ENCODE measurements at regions not wholly inside any gene's neighbourhood (a gene's known extent, or its start where the extent isn't known, plus 50 kb on each side); places are given as distances from the start of the nearest gene placed in this dataset.
"Not testable (repeated sequence)": the region's sequence is repeated elsewhere in the genome, so short reads cannot be mapped to it uniquely, and the experiment has no call there.

DNA sequence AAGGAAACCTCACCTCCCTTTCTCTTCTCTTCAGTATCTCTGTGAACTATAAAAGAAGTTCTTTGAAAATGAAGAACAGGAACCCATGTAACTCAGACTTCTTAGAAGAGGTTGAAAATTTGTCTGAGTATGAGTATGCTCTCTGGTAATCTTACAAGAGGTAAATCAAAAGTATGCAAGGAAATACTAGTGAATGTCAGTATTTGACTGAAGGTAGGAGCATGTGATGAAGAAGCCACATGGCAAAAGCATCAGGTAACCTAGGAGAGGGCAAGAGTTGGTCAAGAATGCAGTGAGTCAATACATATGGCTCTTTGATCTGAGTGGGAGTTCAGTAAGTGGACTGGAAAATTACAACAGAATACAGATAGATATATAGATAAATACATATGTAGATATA lies 133.0 kb upstream of the NECTIN3 start:
- H3K4me3 ChIP-seq (ENCODE audit: low read length) = no peak overlapping the region
- DNase-seq (ENCODE audit: low read depth, low spot score) = no peak

DNA sequence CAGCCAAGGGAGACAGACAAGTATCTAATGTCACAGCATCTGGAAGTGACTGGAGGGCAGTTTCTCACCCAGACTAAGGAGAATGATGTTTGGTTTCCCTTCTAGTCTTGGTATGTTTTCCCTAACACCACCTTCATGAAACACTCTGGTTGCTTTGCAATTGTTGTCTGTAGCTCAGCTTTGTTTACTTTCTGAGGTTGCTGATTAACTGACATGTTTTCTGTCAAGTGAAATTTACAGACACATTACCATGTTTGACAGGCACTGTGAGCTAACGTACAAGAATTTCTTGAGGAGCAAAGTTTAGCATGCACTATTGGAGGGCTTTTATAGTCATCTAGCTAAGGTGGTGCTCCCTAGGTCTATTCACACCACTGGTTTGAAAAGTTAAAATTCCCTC lies 131.6 kb upstream of the NECTIN3 start:
- no peak overlapping the region for H3K4me3 ChIP-seq (ENCODE audit: low read length)
- DNase-seq (ENCODE audit: low read depth, low spot score) = no peak

DNA sequence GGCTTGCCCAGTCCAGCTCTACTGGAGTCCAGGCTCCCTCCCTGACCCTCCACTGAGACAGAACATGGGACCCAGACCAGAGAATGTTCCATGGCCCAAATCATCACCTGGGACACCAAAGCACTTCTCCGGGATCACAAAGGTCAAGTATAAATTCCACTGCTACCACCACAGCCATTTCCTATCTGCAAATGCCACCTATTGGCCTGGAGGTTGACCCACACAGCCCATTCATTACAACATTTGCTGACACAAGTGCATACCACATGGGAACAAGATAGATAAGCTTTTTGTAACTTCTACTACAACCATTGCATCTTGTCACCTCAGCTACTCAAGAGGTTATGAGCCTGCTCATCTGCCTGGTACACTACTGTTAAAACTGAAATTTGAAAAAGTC lies 126.8 kb upstream of the NECTIN3 start:
- DNase-seq (ENCODE audit: low read depth, low spot score) = no peak
- no peak overlapping the region for H3K4me3 ChIP-seq (ENCODE audit: low read length)

DNA sequence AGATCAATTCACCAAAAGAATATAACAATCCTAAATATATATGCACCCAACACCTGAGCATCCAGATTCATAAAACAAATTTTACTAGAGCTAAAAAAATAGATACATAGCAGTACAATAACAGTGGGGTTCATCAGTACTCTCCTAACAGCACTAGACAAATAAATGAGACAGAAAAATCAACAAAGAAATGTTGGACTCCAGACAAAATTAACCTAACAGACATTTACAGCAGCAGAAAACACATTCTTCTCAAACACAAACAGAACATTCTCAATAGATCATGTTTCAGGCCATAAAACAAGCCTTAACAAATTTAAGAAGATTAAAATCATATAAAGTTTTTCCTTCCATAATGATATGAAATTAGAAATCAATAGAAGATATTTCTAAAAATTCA lies 124.8 kb upstream of the NECTIN3 start:
- no peak for DNase-seq (ENCODE audit: low read depth, low spot score)

DNA sequence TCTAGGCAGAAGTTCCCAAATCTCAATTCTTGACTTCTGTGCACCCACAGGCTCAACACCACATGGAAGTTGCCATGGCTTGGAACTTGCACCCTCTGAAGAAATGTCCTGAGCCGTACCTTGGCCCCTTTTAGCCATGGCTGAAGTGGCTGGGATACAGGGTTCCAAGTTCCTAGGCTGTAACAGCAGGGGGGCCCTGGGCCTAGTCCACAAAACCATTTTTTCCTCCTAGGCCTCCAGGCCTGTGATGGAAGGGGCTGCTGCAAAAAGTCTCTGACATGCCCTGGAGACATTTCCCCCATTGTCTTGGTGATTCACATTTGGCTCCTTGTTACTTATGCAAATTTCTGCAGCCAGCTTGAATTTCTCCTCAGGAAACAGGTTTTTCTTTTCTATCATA lies 122.4 kb upstream of the NECTIN3 start:
- not testable (repeated sequence) for DNase-seq (ENCODE audit: low read depth, low spot score); H3K4me3 ChIP-seq (ENCODE audit: low read length)

More for the DNA sequence above, 124.8 kb upstream of the NECTIN3 start:
- H3K4me3 ChIP-seq (ENCODE audit: low read length) = no peak overlapping the region

DNA sequence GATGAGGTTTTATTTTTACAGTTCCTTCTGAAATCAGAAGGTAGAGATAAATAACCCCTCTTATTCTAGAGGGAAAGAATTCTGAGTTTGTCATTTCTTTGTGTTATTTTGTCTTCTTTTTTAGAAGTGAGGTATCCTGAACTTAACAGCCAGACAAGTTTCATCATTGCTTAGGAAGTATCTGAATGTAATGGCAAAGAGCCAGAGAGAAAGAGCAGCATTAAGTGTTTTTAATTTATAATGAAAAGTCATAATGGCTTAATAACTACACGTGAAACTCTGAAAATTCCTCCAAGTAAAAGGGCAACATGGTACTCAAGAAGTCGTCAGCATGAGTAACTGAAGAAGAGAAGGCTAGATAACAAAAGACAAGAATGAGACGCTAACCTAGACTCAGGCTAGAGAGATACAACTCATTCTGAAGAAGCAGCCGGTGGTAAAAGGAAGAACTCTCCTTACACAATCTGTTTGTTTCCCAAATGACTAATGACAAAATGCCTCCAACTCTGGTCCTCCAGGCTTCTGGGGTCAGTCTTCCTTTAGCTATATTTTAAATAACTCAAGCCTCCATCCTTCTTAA lies 116.2 kb upstream of the NECTIN3 start:
- DNase-seq (ENCODE audit: low read depth, low spot score) = no peak
- H3K4me3 ChIP-seq (ENCODE audit: low read length) = no peak overlapping the region

DNA sequence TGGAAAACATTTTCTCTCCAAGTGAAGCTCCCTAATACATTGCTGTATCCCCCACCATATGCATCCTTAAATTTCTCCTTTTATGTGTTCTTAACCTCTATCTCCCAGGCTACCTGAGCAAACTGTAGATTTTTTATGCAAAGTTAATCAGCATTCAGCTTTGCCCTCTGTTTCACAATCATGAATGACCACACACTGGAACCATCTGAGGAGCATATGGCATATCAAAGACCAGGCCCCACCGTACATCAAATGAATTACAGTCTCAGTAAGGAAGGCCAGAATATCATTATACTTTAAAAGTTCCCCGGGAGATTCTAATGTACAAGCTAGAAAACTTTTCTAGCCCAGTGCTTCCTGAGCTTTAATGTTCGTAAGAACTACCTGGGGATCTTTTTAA lies 115.5 kb upstream of the NECTIN3 start:
- no peak for DNase-seq (ENCODE audit: low read depth, low spot score)
- no peak overlapping the region for H3K4me3 ChIP-seq (ENCODE audit: low read length)

DNA sequence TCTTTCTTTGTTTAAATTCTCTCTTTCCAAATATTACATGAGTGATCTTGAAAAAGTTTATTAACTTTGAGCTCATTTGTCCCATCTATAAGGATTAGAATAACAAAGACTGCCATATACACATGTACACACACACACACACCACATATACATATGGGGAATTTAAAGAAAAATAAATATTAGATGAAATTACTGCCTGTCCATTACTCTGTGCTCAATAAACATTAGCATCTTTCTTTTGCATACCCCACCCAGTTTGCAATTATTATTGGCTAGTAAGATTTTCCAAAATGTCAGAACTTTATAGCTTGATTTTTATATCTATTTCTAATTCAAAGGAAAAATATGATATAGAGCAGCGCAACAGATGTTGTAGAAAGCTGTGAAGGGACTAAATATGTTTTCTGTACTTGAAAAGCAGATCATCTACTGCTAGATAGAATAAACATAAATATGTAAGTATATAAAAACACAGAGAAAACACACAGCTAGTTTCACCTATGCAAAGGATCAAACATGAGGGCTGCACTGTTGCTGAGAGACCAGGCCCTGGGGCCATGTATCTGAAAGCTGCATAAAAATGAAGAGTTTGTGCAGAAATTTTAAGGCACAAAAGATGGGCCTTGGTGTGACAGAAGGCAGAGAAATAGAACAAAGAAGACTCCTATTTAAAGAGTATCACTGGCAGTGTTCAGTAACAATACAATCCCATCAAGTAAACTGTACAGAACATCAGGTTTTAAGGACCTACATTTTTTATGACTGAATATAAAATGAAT lies 114.2 kb upstream of the NECTIN3 start:
- no peak for DNase-seq (ENCODE audit: low read depth, low spot score)
- no peak overlapping the region for H3K4me3 ChIP-seq (ENCODE audit: low read length)

DNA sequence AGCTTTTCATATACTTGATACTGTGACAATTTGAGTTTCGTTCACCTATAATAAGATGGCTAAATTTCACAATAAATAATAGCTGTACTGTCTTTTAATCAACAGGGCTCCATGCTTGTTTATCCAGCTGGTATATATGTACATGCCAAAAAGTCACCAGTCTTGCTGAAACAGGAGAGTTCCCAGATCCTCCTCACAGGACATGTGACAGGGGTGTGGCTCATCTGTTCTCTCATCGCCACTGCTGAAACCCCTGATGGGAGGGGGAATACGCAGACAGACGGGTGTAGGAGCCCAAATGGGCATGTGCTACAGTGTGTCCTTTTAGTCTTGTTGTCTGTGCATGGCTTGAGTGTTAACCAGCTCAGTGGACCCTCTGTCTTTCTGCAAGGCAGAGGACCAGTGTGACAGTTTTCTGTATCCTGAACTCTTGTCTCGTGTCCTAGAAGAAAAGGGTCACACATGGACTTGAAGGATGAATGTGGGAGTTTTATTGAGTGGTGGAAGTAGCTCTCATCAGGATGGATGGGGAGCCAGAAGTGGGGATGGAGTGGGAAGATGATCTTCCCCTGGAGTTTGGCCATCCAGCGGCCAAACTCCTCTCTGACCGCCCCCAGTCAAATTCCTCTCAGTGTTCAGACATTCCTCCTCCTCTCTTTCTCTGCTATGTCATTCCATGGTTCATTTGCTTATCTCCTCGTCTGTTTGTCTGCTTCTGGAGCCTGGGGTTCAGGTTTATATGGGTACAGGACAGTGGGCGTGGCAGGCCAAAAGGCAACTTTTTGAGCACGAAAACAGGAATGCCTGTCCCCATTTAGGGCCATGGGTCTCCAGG lies 113.1 kb upstream of the NECTIN3 start:
- H3K4me3 ChIP-seq (ENCODE audit: low read length) = no peak overlapping the region
- DNase-seq (ENCODE audit: low read depth, low spot score) = no peak

DNA sequence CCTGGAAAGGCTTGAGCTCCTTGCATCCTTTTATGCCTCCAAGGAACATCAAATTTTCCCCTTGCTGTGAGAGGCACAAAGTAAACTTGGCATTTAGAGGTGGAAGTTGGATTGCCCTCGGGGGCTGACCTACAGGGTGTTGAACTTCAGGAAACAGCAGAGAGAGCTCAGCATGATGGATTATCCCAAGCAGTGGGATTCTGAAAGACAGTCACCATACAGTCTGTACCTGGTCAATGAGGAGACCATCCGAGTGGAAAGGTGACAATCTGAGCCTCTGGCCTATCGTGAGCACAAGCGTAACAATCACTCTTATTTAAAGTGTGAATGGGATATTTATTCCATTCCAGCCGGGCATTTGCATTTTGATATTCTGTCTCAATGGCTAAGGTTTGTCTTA lies 105.6 kb upstream of the NECTIN3 start:
- H3K4me3 ChIP-seq (ENCODE audit: low read length) = no peak overlapping the region
- no peak for DNase-seq (ENCODE audit: low read depth, low spot score)

DNA sequence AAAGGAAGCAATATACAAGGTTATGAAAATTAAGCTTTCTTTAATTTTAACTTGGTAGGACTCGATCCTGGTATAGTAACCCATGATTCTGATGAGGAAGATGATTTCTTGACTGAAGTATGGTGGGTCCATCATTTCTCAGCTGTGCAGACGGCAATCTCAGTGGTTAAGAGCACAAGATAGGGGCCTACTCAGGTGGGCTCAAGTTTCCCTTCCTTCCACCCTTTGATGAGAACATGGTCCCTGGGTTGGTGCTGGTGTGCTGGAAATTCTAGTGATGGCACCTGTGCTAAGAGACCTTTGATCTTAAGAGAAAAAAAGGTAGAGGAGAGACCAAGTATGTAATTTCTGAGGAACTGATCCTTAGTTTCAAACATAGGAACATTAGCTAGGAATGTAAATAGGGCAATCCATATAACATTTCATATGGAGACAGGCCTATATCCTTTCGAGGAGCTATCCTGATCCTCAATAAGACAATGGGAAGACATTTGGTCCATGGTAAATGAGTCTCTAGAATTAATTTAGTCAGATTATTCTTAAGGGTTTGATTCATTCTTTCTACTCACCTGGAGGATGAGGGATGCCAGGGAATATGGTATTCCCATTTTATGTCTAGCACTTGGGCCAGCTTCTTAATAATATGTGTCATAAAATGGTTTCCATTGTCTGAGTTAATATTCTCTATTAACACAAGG lies 104.5 kb upstream of the NECTIN3 start:
- DNase-seq (ENCODE audit: low read depth, low spot score) = no peak
- no peak overlapping the region for H3K4me3 ChIP-seq (ENCODE audit: low read length)

DNA sequence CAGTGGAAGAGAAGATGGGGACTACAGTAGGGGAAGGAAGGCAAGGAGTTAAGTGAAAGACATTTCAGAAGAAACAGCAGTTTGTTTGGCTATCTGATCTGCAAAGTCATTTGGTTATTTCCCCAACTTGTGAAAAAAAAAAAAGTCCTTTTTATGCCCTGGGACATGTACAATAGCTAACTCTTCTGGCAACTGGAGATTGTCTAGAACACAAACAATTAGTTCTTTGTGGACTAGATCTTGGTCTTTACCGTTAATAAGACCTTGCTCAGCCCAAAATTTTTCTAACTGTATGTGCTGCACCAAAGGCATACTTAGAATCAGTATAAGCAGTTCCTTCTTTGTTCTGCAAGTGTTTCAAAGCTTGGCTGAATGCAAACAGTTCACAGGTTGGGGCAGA lies 103.5 kb upstream of the NECTIN3 start:
- no peak overlapping the region for H3K4me3 ChIP-seq (ENCODE audit: low read length)
- no peak for DNase-seq (ENCODE audit: low read depth, low spot score)

DNA sequence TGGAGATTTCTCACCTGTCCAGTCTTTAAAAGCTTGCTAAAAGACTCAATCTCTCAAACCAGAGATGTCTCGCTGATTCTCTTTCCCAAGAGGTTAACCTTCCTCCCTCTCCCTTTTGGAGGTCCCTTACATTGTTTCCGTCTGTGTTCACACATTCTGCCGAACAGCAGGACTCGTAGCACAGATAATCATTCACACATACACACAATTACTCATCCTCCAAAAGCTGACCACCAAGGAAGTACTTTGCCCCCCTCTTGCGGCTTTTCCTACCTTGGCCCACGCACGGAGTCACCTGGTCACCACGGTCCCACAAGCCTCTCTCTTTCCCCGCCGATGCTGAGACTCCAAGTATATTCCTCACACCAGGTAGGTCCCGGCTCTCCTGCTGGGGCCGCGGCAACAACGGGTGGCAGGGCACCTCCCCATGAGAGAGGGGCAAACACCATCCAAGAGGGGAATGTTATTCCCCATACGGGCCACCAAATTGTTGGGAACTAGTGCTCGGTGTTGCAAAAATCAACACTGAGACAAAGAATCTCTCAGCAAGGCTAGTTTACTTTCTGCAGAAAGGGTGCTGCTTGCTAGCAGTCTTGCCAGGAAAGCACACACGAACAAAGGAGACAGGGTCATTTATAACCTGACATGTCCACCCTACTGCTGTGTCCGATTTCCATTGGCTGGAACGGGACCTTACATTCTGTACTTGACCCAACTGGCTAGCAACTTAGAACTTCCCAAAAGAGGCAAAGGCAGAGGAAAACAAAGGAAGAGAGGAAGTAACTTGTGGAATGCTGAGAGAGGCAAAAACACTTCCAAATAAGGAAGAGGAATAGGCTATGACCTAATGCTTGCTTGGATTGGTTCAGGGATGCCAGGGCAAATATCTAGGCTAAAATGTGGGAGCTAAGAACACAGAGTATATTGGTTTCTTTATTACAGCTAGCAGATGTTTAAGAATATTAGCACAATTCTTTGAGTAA lies 102.1 kb upstream of the NECTIN3 start:
- DNase-seq (ENCODE audit: low read depth, low spot score) = no peak

DNA sequence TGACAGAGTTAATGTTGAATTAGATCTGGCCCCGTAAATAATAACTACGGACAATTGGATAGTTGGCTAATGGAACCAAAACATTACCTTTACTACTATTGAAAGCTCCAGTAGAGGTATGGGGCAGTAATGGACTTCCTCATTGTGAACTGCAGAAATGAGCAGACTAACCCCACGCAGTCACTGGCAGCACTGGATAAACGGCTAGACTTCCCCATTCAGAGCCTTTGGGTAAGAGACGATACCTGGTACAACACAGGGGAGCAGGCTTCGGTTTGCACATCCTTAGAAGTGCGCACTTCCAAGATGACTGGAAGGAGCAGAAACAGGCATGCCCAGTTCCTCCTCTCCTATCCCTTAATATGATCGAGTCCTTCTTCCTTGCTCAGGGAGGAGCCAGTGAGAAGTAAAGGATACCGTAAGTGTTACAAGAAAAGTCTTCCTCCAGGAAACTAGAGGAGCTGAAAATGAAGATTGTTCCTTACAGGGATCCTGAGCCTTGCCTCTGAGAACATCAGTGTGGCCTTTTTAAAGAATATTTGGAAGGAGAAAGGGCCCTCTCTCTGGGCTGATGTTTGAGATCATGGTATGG lies 100.5 kb upstream of the NECTIN3 start:
- H3K4me3 ChIP-seq (ENCODE audit: low read length) = no peak overlapping the region
- DNase-seq (ENCODE audit: low read depth, low spot score) = no peak

More for the DNA sequence above, 102.1 kb upstream of the NECTIN3 start:
- no peak overlapping the region for H3K4me3 ChIP-seq (ENCODE audit: low read length)

DNA sequence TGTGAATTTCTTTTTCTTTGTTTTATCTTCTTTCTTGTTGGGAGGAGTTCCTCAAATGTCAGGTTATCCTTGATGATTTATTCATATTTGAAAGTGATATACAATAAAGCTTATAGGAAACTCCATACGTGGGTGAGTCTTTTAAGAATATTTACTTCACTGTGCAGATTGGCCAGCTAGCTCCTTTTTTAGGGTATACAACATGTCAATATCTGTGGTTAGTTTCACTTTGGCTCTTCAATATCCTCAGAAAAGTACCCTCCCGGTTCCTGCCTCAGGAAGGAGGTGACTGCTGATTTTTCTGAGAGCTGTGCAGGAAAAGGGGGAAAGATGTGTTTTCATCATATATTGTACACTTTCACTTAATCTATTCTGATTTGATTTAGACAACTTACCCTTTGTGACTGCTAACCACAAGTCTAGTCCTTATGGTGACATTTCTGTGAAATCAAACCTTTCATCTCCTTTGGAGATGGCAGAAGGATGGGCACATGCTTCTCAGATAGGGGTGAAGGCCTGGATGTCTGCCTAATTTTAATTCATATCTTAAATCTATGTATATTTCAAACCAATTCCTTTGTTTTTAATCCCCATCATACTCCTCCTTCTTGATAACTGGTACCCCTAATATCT lies 98.2 kb upstream of the NECTIN3 start:
- H3K4me3 ChIP-seq (ENCODE audit: low read length) = no peak overlapping the region
- DNase-seq (ENCODE audit: low read depth, low spot score) = no peak

DNA sequence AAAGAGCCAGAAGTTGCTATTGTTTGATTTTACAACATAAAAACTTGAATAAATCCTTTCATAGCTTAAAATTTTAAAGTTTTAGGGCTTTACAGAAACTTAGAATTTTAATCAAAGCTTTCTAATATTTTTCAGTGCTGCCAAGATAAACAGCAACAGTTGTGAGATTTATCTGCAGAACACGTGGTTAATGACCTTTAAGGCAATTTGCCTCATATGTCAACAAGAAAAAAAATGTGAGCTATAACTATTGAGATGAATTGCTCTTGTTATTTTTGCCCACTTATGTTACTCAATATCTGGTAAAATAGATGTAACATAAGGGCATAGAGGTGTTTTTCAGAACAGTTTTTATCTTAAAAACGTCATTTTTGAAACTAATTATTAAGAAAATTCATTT lies 96.7 kb upstream of the NECTIN3 start:
- DNase-seq (ENCODE audit: low read depth, low spot score) = no peak
- no peak overlapping the region for H3K4me3 ChIP-seq (ENCODE audit: low read length)

DNA sequence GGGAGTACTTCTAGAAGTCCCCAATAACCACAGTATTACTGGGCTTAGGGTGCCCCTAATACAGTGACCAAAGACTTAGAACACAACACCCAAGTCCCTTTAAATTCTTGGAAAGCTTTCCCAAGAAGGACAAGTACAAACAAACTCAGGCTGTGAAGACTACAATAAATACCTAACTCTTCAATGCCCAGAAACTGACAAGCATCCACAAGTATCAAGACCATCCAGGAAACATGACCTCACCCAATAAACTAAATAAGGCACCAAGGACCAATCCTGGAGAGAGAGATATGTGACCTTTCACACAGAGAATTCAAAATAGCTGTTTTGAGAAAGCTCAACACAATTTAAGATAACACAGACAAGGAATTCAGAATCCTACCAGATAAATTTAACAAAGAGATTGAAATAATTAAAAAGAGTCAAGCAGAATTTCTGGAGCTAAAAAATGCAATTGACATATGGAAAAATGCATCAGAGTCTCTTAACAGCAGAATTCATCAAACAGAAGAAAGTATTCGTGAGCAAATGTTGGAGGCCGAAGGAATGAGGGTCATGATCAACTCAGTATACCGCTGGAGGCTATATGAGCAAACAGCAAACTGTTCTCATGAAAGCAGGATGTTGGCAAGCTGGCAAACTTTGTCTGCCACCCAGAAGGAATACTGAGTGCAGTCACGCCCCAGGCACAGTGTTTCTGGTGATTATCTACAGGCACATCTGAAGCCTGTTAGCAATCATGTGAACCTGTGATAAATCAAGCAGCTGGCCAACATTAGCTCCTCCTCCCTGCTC lies 87.0 kb upstream of the NECTIN3 start:
- no peak for DNase-seq (ENCODE audit: low read depth, low spot score)
- no peak overlapping the region for H3K4me3 ChIP-seq (ENCODE audit: low read length)
